ENCODE measurements at regions not wholly inside any gene's neighbourhood (a gene's known extent, or its start where the extent isn't known, plus 50 kb on each side); places are given as distances from the start of the nearest gene placed in this dataset.

GRCh38 chr16:88281858-88282563 lies 100.7 kb upstream of the ZNF469 start:
- Histone ChIP-seq H3K36me3 (ENCODE audit: insufficient read depth, low read length) (no peaks in the 10 kb centered on the region), H3K27ac (ENCODE audit: low read depth, low read length) (no peak overlapping the region), H3K4me1 (ENCODE audit: control insufficient read depth, insufficient read depth, low read length, unreplicated experiment) (no peaks in the 10 kb centered on the region), H3K4me3 (ENCODE audit: low read depth, low read length) (no peak overlapping the region), H3K27me3 (ENCODE audit: insufficient read depth, low read length) (no peaks in the 10 kb centered on the region), H2AFZ (ENCODE audit: low read length, unreplicated experiment) (no peak overlapping the region), H3K79me2 (ENCODE audit: control insufficient read depth, insufficient read depth, low read length, unreplicated experiment) (no peaks in the 10 kb centered on the region)

- Histone ChIP-seq H3K27ac (ENCODE audit: low read depth, low read length) (no peak overlapping the region), H3K4me1 (ENCODE audit: control insufficient read depth, insufficient read depth, low read length, unreplicated experiment) (no peaks in the 10 kb centered on the region), H3K36me3 (ENCODE audit: insufficient read depth, low read length) (no peaks in the 10 kb centered on the region), H3K27me3 (ENCODE audit: insufficient read depth, low read length) (no peaks in the 10 kb centered on the region), H3K4me3 (ENCODE audit: low read depth, low read length) (no peak overlapping the region), H2AFZ (ENCODE audit: low read length, unreplicated experiment) (no peak overlapping the region), H3K79me2 (ENCODE audit: control insufficient read depth, insufficient read depth, low read length, unreplicated experiment) (no peaks in the 10 kb centered on the region)
Measured at GRCh38 chr16:88282564-88283395, 100.0 kb upstream of the ZNF469 start.

- no peak overlapping the region for H3K27ac ChIP-seq (ENCODE audit: low read depth, low read length)
- no peak overlapping the region for H2AFZ ChIP-seq (ENCODE audit: low read length, unreplicated experiment)
- H3K27me3 ChIP-seq (ENCODE audit: insufficient read depth, low read length), result no peaks in the 10 kb centered on the region
- no peaks in the 10 kb centered on the region for H3K79me2 ChIP-seq (ENCODE audit: control insufficient read depth, insufficient read depth, low read length, unreplicated experiment)
- no peak overlapping the region for H3K4me3 ChIP-seq (ENCODE audit: low read depth, low read length)
- H3K4me1 ChIP-seq (ENCODE audit: control insufficient read depth, insufficient read depth, low read length, unreplicated experiment), result no peaks in the 10 kb centered on the region
- H3K36me3 ChIP-seq (ENCODE audit: insufficient read depth, low read length), result no peaks in the 10 kb centered on the region
Measured at GRCh38 chr16:88283596-88283995, 99.2 kb upstream of the ZNF469 start.

- H3K27ac ChIP-seq (ENCODE audit: low read depth, low read length), result no peak overlapping the region
- H3K79me2 ChIP-seq (ENCODE audit: control insufficient read depth, insufficient read depth, low read length, unreplicated experiment), result no peaks in the 10 kb centered on the region
- H2AFZ ChIP-seq (ENCODE audit: low read length, unreplicated experiment), result no peak overlapping the region
- H3K27me3 ChIP-seq (ENCODE audit: insufficient read depth, low read length), result no peaks in the 10 kb centered on the region
- no peaks in the 10 kb centered on the region for H3K36me3 ChIP-seq (ENCODE audit: insufficient read depth, low read length)
- H3K4me3 ChIP-seq (ENCODE audit: low read depth, low read length), result no peak overlapping the region
- no peaks in the 10 kb centered on the region for H3K4me1 ChIP-seq (ENCODE audit: control insufficient read depth, insufficient read depth, low read length, unreplicated experiment)
Measured at GRCh38 chr16:88284101-88284500, 98.7 kb upstream of the ZNF469 start.

GRCh38 chr16:88284626-88285513 lies 97.9 kb upstream of the ZNF469 start:
- Histone ChIP-seq H3K4me3 (ENCODE audit: low read depth, low read length) (no peak overlapping the region), H3K36me3 (ENCODE audit: insufficient read depth, low read length) (no peaks in the 10 kb centered on the region), H3K4me1 (ENCODE audit: control insufficient read depth, insufficient read depth, low read length, unreplicated experiment) (no peaks in the 10 kb centered on the region), H3K79me2 (ENCODE audit: control insufficient read depth, insufficient read depth, low read length, unreplicated experiment) (no peaks in the 10 kb centered on the region), H3K27me3 (ENCODE audit: insufficient read depth, low read length) (no peaks in the 10 kb centered on the region), H2AFZ (ENCODE audit: low read length, unreplicated experiment) (no peak overlapping the region), H3K27ac (ENCODE audit: low read depth, low read length) (no peak overlapping the region)

GRCh38 chr16:88285514-88285822 lies 97.3 kb upstream of the ZNF469 start:
- no peaks in the 10 kb centered on the region for H3K4me1 ChIP-seq (ENCODE audit: control insufficient read depth, insufficient read depth, low read length, unreplicated experiment)
- no peak overlapping the region for H3K27ac ChIP-seq (ENCODE audit: low read depth, low read length)
- H3K27me3 ChIP-seq (ENCODE audit: insufficient read depth, low read length), result no peaks in the 10 kb centered on the region
- H3K36me3 ChIP-seq (ENCODE audit: insufficient read depth, low read length), result no peaks in the 10 kb centered on the region
- no peak overlapping the region for H2AFZ ChIP-seq (ENCODE audit: low read length, unreplicated experiment)
- no peaks in the 10 kb centered on the region for H3K79me2 ChIP-seq (ENCODE audit: control insufficient read depth, insufficient read depth, low read length, unreplicated experiment)
- no peak overlapping the region for H3K4me3 ChIP-seq (ENCODE audit: low read depth, low read length)

GRCh38 chr16:88286301-88286923 lies 96.3 kb upstream of the ZNF469 start:
- no peaks in the 10 kb centered on the region for H3K36me3 ChIP-seq (ENCODE audit: insufficient read depth, low read length)
- no peaks in the 10 kb centered on the region for H3K79me2 ChIP-seq (ENCODE audit: control insufficient read depth, insufficient read depth, low read length, unreplicated experiment)
- H3K4me3 ChIP-seq (ENCODE audit: low read depth, low read length), result no peak overlapping the region
- H3K4me1 ChIP-seq (ENCODE audit: control insufficient read depth, insufficient read depth, low read length, unreplicated experiment), result no peaks in the 10 kb centered on the region
- H2AFZ ChIP-seq (ENCODE audit: low read length, unreplicated experiment), result no peak overlapping the region
- no peaks in the 10 kb centered on the region for H3K27me3 ChIP-seq (ENCODE audit: insufficient read depth, low read length)
- no peak overlapping the region for H3K27ac ChIP-seq (ENCODE audit: low read depth, low read length)

GRCh38 chr16:88287219-88287618 lies 95.5 kb upstream of the ZNF469 start:
- Histone ChIP-seq H3K4me3 (ENCODE audit: low read depth, low read length) (no peak overlapping the region), H3K36me3 (ENCODE audit: insufficient read depth, low read length) (no peaks in the 10 kb centered on the region), H3K4me1 (ENCODE audit: control insufficient read depth, insufficient read depth, low read length, unreplicated experiment) (no peaks in the 10 kb centered on the region), H3K79me2 (ENCODE audit: control insufficient read depth, insufficient read depth, low read length, unreplicated experiment) (no peaks in the 10 kb centered on the region), H3K27me3 (ENCODE audit: insufficient read depth, low read length) (no peaks in the 10 kb centered on the region), H3K27ac (ENCODE audit: low read depth, low read length) (no peak overlapping the region), H2AFZ (ENCODE audit: low read length, unreplicated experiment) (no peak overlapping the region)

- no peak overlapping the region for H3K4me3 ChIP-seq (ENCODE audit: low read depth, low read length)
- no peaks in the 10 kb centered on the region for H3K79me2 ChIP-seq (ENCODE audit: control insufficient read depth, insufficient read depth, low read length, unreplicated experiment)
- H3K27ac ChIP-seq (ENCODE audit: low read depth, low read length), result no peak overlapping the region
- no peak overlapping the region for H2AFZ ChIP-seq (ENCODE audit: low read length, unreplicated experiment)
- no peaks in the 10 kb centered on the region for H3K27me3 ChIP-seq (ENCODE audit: insufficient read depth, low read length)
- H3K36me3 ChIP-seq (ENCODE audit: insufficient read depth, low read length), result no peaks in the 10 kb centered on the region
- no peaks in the 10 kb centered on the region for H3K4me1 ChIP-seq (ENCODE audit: control insufficient read depth, insufficient read depth, low read length, unreplicated experiment)
Measured at GRCh38 chr16:88288303-88288702, 94.5 kb upstream of the ZNF469 start.

GRCh38 chr16:88289001-88289400 lies 93.8 kb upstream of the ZNF469 start:
- Histone ChIP-seq H3K27me3 (ENCODE audit: insufficient read depth, low read length) (no peaks in the 10 kb centered on the region), H3K4me1 (ENCODE audit: control insufficient read depth, insufficient read depth, low read length, unreplicated experiment) (no peaks in the 10 kb centered on the region), H2AFZ (ENCODE audit: low read length, unreplicated experiment) (no peak overlapping the region), H3K27ac (ENCODE audit: low read depth, low read length) (no peak overlapping the region), H3K36me3 (ENCODE audit: insufficient read depth, low read length) (no peaks in the 10 kb centered on the region), H3K79me2 (ENCODE audit: control insufficient read depth, insufficient read depth, low read length, unreplicated experiment) (no peaks in the 10 kb centered on the region), H3K4me3 (ENCODE audit: low read depth, low read length) (no peak overlapping the region)
